ENCODE measurements at regions not wholly inside any gene's neighbourhood (a gene's known extent, or its start where the extent isn't known, plus 50 kb on each side); places are given as distances from the start of the nearest gene placed in this dataset.

DNA sequence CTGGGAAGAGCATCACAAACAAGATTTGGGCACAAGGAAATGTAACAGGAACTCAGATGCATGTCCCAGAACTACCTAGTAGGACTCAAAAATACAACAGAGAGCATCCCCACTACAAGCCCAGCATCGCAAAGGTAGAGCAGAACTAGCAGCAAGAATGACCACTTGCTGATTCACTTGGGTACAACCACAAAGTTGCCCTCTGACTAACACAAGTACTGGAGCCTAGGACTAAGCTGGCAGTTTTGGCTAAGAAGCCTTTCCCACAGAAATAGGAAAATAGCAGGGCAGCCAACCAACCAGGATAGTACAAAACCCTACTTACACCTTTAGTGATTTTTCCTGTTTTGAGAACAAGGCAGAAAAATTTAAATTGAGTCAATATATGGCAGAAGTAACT lies 193.8 kb downstream of the PAX3 start:
- 100% methylated on average over 1 of the region's 1 CpG for whole genome bisulfite sequencing (ENCODE audit: low lambda C conversion rate, missing lambda C conversion rate)
- Histone ChIP-seq H3K9me3 (ENCODE audit: low read depth) (no peaks in the 10 kb centered on the region), H3K4me1 (ENCODE audit: insufficient read depth) (no peaks in the 10 kb centered on the region), H2AFZ (no peak overlapping the region), H3K27ac (no peak overlapping the region), H3K79me2 (no peaks in the 10 kb centered on the region), H3K9me2 (replicated peaks; ENCODE audit: insufficient read depth) (no peaks in the 10 kb centered on the region), H3K4me3 (no peak overlapping the region), H3K36me3 (replicated peaks; ENCODE audit: insufficient read depth, low read depth) (no peaks in the 10 kb centered on the region), H4K20me1 (ENCODE audit: insufficient read depth, poor library complexity, severe bottlenecking) (no peaks in the 10 kb centered on the region), H3K27me3 (peaks cover 4% of the 10 kb centered on the region), H3K4me2 (no peak overlapping the region)
- no peak for DNase-seq (ENCODE audit: low spot score)
- TF ChIP-seq EZH2phosphoT487 (IDR thresholded peaks at IDR 0.05; ENCODE audit: low read depth, severe bottlenecking, unreplicated experiment) (no peak), EZH2 (IDR thresholded peaks at IDR 0.05; ENCODE audit: borderline replicate concordance) (no peak)
- TF ChIP-seq, protein P1, sequence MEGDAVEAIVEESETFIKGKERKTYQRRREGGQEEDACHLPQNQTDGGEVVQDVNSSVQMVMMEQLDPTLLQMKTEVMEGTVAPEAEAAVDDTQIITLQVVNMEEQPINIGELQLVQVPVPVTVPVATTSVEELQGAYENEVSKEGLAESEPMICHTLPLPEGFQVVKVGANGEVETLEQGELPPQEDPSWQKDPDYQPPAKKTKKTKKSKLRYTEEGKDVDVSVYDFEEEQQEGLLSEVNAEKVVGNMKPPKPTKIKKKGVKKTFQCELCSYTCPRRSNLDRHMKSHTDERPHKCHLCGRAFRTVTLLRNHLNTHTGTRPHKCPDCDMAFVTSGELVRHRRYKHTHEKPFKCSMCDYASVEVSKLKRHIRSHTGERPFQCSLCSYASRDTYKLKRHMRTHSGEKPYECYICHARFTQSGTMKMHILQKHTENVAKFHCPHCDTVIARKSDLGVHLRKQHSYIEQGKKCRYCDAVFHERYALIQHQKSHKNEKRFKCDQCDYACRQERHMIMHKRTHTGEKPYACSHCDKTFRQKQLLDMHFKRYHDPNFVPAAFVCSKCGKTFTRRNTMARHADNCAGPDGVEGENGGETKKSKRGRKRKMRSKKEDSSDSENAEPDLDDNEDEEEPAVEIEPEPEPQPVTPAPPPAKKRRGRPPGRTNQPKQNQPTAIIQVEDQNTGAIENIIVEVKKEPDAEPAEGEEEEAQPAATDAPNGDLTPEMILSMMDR (IDR thresholded peaks at IDR 0.05; ENCODE audit: poor library complexity) = no peak

DNA sequence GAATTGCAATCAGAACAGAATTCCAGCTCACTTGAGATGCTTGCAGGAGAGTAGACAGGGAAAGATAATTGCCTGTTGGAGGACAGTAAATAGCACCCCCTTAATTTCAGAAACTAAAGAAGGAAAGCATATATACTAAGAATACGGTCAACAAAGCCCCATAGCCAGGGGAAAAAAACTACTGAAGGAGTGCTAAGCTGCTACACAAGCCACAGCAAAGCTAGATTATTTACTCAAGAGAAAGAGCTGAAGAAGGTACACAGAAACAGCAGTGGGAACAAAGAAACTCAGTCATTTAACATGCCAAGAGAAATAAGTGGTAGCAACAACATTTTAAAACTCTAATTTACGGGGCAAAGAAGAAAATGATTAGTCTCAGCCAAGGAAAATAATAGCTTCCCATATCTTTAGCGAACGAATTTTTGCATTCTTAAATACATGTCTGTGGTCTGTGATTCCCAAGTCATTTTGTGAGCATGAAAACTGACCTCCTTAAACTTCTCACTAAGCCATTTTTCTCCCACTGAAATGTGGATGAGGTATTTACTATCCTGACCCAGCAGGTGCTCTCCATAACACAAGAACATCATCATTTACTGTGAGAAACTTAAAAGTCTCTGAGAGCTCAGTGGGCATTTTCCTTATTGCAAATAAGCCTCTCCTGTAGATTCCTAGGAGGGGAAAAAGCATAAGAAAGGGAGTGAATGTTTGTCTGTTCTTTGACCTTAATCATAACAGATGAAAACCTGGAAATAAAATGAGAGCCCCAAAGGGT lies 196.0 kb downstream of the PAX3 start:
- peaks cover 9% of the 10 kb centered on the region for H3K27me3 ChIP-seq
- no peak for DNase-seq (ENCODE audit: low spot score)
- WGBS (ENCODE audit: low lambda C conversion rate, missing lambda C conversion rate) = 41% methylated on average over 4 of the region's 4 CpGs
- no peaks in the 10 kb centered on the region for H3K4me1 ChIP-seq (ENCODE audit: insufficient read depth)
- no peaks in the 10 kb centered on the region for H3K79me2 ChIP-seq
- H3K9me3 ChIP-seq (ENCODE audit: low read depth) = no peaks in the 10 kb centered on the region
- no peaks in the 10 kb centered on the region for H4K20me1 ChIP-seq (ENCODE audit: insufficient read depth, poor library complexity, severe bottlenecking)
- no peaks in the 10 kb centered on the region for H3K36me3 ChIP-seq (replicated peaks; ENCODE audit: insufficient read depth, low read depth)
- TF ChIP-seq EZH2 (IDR thresholded peaks at IDR 0.05; ENCODE audit: borderline replicate concordance) (no peak), EZH2phosphoT487 (IDR thresholded peaks at IDR 0.05; ENCODE audit: low read depth, severe bottlenecking, unreplicated experiment) (no peak)
- TF ChIP-seq, protein P1 (IDR thresholded peaks at IDR 0.05; ENCODE audit: poor library complexity) = no peak
- no peak overlapping the region for H3K4me2 ChIP-seq
- no peak overlapping the region for H3K27ac ChIP-seq
- H2AFZ ChIP-seq = no peak overlapping the region
- H3K4me3 ChIP-seq = no peak overlapping the region
- H3K9me2 ChIP-seq (replicated peaks; ENCODE audit: insufficient read depth) = no peaks in the 10 kb centered on the region

DNA sequence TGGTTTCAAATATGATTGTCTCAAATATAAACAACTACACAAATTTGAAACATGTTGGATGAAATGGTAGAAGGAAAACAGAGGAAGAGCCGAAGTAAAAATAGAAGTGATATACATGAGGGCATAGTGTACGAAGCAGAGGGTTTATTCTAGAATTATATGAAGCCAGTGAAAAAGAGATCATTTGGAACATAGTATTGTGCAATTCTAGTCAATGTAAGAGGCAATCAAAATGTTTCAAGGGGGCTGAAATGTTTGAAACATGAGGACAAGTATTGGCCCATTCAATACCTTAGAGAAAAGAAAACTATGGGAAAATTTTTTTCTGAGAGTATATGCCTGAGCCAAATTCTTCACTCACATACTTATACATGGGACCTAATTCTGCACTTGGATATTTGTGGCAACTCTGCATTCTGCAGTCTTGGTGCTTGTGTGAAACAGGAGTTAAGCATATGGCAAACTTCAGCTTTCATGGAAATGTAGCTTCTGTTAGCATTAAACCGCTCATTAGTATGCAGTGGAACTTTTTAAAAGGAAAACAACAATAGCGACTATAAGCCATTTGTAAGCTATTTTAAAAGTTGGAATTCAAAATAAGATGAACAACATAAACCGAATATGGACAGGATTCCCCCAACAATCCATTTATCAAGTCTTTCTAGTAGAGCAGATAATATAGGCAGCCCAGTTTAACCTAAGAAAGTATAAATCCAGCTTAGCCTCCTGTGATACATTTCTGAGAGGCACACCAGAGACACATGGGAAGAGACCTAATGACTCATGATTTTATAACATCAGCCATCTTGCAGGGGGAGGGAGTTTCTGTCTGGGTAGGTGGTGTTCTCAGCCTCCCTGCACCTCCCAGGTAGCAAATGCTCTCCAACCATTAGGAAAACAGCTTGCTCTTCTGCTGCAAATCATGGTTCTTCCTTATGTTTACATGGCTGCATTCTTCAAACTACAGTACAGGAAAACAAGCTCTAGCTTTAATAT lies 197.8 kb downstream of the PAX3 start:
- no peak overlapping the region for H2AFZ ChIP-seq
- H3K9me3 ChIP-seq (ENCODE audit: low read depth) = no peaks in the 10 kb centered on the region
- no peaks in the 10 kb centered on the region for H4K20me1 ChIP-seq (ENCODE audit: insufficient read depth, poor library complexity, severe bottlenecking)
- no peak overlapping the region for H3K4me2 ChIP-seq
- H3K79me2 ChIP-seq = no peaks in the 10 kb centered on the region
- H3K27ac ChIP-seq = no peak overlapping the region
- WGBS (ENCODE audit: low lambda C conversion rate, missing lambda C conversion rate) = 85% methylated on average over 5 of the region's 5 CpGs
- no peaks in the 10 kb centered on the region for H3K9me2 ChIP-seq (replicated peaks; ENCODE audit: insufficient read depth)
- TF ChIP-seq, protein P1 (IDR thresholded peaks at IDR 0.05; ENCODE audit: poor library complexity) = no peak
- TF ChIP-seq EZH2 (IDR thresholded peaks at IDR 0.05; ENCODE audit: borderline replicate concordance) = no peak
- TF ChIP-seq EZH2phosphoT487 (IDR thresholded peaks at IDR 0.05; ENCODE audit: low read depth, severe bottlenecking, unreplicated experiment) = no peak
- DNase-seq (ENCODE audit: low spot score) = no peak
- no peaks in the 10 kb centered on the region for H3K36me3 ChIP-seq (replicated peaks; ENCODE audit: insufficient read depth, low read depth)
- no peak overlapping the region for H3K4me3 ChIP-seq
- peaks cover 16% of the 10 kb centered on the region for H3K27me3 ChIP-seq
- no peaks in the 10 kb centered on the region for H3K4me1 ChIP-seq (ENCODE audit: insufficient read depth)
